NCI-H1105 treated with DMSO at 0.1 percent for 48 hours (cell line): ENCODE measurements at regions not wholly inside any gene's neighbourhood (a gene's known extent, or its start where the extent isn't known, plus 50 kb on each side); places are given as distances from the start of the nearest gene placed in this dataset.
A peak's percentile ranks its signal among the peaks of the same experiment; 100 is the strongest.

Source experiments
- DNase-seq: peaks from one replicate; lab custom pipeline; 2025; lab: John Stamatoyannopoulos, UW

DNA sequence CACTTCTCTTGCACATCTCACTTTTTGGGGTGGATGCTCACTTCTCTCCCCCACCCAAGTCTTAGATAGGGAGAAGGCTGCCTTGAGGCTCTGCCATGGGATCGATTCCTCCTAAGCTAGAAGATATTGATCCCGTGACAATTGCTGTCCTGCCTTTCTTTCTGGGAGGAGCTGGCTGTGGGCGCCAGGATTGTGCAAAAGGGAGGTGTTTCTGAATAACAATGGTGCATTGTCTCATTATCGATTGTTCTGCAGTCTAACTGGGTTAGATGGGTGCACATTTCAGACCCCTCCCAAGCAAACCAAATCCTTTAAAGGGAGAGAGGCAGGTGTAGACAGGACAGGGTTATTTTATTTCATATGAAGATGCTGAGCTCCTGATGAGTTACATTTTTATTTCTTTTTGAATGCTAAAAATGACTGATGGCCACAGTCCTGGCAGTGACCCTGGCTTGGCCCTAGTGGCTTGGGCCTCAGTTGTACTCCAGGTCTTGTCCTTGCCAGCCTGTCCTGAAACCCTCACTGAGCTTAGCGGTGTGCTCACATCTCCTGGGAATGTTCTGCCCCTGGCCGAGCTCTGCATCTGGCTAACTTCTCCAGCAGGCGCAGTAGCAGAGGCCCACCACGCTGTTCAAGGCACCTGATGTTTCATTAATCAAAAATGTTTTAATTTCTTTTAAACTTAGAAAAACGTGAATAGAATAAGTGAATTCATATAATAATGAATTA lies 99.0 kb upstream of the KAZN start:
- DNase-seq: no peak

DNA sequence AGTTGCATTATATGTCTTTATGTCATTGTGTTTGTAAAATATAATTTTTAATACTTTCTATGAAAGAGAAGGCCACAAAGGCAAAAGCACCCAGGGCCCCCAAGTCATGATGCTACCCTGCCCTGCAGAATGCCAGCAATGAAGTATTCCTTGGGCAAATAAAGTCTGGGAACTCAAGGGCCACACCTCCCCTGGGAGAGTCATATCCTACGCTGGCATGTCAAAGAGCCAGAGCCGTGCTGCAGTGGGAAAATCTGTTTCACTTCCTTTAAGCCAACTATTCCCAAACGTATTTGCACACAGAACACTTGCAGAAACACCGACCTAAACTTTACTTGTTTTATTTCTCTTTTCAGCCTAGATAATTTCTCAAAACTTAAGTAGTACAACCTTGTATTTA lies 98.4 kb upstream of the KAZN start:
- no peak for DNase-seq

DNA sequence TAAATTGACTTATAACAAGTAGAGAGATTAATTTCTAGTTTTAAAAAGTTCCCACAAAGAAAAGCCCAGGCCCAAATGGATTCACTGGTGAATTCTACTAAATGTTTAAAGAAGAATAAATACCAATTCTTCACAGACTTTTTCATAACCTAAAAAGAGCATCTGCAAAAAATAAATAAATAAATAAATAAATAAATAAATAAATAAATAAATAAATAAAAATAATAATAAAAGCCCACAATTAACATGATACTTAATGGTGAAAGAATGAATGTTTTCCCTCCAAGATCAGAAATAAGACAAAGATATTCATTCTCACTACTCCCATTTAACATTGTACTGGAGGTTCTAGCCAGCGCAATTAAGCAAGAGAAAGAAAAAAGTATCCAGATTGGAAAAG lies 97.6 kb upstream of the KAZN start:
- DNase-seq: no peak

DNA sequence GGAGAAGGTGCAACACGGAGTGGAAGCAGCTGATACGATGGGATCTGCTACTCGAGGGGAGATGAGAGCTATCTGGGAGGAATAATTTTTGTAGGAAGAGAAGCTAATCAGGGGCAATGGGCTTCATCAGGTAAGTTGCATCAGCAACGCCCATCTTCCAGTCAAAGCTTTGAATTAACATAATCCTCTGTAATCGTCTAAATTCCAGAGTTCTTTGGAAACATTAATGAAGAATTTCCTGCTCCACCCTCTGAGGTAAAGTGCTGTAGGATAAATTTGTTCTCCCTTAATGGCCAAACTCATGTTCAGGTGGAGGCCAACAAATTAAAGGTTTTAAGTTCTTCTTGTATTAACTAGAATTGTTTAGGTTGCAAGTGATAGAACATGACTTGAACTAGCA lies 94.0 kb upstream of the KAZN start:
- no peak for DNase-seq

DNA sequence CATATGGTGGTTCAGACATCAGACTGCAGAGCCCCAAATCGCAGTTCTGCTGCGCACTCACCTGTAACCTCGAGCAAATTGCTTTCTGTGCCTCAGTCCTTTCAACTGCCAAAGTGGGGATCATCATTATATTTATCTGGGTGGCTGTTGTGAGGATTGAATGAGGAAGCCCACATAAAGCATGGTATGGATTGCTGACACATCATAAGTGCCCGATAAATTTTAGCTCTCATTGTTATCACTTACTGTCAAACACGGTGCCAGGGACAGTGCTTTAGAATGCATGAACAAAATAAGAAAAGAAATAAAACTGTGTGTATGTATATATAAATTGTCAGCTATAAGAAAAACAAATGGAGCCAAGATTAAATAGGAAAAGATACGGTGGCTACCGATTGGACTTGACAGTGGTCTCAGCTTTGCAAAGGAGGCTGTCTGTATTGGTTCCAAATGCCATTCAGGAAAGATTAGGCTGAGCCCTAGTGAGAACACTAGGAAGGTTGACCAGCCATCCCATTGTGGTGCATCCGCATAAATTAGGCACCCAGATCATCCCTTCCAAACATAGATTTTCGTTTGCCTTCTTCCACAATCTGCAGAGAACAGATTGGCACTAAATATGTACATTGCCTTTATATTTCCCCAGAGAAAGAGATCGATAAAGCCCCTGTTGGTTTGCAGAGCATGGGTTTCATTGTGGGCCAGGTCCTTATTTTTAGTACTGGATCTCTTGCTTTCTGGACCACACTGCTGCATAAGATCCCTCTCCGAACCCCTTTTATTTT lies 91.8 kb upstream of the KAZN start:
- DNase-seq: no peak

DNA sequence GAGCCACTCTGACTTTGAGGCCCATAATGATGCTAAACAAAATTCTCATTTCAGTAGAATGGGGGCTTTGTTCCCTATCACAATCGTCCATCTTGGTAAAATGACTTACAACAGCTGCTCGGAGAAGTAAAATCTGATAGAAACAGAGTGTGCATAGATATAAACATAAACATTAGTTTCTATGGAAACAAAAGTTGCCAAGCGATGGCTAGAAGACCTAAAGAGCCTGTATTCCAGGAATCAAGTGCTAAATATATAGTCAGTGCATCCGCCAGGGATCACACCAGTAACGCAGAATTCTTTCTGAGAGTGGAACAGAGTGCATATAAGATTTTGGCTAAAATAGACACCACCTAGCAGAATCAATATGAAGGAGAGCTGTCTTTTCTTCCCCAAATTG lies 91.2 kb upstream of the KAZN start:
- no peak for DNase-seq

DNA sequence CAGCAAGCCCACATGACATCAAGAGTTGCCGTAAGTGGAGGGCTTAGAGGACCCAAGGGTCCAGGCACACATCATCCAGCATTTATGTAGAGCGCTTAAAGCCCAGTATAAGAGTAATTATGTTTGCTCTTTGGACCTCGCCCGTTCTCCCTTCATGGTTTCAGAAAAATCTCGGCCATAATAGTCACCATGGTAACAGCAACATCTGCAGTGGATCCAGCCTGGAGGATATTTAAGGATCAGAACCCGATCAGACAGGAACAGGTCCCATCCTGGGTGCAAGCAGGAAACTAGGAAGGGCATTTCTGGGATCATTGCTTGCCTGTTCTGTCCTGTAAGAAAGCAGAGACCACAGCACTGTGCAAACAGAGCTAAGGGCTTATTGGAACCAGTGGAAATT lies 89.9 kb upstream of the KAZN start:
- no peak for DNase-seq

DNA sequence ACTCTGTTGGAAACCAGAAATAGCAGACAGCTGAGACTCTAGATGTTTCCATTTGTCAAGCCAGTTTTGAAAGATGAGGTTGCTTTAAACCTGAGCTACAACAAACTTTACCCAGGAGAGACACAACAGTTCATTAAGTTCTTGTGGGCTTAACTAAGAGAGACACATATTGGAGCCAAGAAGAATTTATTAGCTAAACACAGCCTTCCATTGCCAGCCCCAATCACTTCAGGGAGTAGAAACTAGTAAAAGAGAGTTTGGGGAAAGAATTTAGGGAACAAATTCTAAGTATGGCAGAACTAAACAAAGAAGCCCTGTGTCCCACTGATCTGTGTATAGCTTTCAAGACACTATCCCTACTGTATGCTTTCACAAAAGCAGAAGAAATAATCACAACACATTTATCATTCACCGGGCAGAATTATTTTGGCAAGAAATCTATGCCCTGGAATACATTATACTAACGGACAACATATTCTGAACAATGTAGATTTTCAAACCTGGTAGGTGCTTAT lies 87.3 kb upstream of the KAZN start:
- DNase-seq: no peak

DNA sequence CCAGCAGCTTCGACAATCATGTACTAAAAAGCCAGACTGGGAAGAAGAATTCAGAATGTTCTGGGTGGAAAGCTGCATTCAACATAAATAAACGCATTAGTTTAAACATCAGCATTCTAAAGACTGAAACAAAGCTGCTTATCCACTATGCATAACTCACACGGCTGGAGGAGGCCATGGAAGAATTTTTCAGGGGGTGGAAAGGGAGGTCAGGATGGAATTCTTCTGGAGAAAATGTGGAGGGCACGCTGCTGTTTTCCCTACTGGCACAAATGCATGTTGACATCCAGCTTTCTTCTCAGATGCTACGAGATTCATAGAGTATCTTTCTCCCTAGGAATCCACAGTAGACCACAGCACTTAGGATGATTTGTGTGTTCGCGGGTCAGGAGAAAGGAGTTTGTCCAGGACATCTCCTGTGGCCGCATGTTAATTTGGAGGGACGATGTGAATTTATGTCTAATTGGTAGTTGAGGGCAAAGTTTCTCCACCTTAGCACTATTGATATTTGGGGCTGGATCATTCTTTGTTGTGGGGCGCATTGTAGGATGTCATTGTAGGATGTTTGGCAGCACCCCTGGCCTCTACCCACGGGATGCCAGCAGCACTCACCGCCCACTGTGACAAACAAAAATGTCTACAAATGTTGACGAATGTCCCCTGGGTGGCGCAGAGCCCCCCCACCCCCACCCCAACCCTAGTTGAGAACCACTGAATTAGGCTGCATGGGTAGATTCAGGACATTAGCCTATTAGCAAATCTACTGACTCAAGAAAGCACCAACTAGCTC lies 86.5 kb upstream of the KAZN start:
- DNase-seq: no peak

DNA sequence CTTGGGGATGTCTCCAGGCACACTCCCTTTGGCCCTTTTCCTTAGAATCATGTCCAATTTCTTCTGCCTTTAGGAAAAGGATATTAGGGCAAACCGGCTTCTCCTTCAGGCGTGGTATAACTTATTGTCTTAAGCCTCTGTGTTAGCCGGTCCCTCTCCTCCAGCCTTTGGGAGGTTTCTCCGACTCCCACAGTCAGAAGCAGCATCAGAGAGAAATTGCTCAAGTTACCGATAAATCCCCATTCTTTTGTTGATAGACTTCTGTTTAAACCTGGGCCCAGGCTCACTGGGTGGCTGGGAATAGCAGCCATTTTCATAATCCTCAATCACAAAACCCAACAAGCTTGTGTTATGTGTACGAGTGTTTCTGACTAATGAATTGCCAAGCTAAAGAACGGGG lies 85.4 kb upstream of the KAZN start:
- DNase-seq: no peak

DNA sequence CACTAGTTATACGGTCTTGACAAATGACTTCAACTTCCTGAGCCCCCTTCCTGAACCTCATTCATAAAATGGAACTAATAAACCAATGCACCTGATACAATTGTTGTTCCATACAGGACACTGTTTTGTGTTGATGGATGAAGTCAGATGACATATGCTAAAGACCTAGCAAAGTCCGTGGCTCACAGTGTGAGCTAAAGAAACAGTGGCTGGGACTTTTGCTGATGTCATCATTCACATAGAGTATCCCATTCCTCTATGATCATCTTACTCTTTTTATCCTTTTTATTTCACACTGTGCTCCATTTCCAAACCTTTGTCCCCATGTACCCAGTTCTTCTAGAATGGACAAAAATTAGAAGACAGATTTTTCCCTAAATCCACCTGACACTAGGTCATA lies 83.7 kb upstream of the KAZN start:
- DNase-seq: no peak

DNA sequence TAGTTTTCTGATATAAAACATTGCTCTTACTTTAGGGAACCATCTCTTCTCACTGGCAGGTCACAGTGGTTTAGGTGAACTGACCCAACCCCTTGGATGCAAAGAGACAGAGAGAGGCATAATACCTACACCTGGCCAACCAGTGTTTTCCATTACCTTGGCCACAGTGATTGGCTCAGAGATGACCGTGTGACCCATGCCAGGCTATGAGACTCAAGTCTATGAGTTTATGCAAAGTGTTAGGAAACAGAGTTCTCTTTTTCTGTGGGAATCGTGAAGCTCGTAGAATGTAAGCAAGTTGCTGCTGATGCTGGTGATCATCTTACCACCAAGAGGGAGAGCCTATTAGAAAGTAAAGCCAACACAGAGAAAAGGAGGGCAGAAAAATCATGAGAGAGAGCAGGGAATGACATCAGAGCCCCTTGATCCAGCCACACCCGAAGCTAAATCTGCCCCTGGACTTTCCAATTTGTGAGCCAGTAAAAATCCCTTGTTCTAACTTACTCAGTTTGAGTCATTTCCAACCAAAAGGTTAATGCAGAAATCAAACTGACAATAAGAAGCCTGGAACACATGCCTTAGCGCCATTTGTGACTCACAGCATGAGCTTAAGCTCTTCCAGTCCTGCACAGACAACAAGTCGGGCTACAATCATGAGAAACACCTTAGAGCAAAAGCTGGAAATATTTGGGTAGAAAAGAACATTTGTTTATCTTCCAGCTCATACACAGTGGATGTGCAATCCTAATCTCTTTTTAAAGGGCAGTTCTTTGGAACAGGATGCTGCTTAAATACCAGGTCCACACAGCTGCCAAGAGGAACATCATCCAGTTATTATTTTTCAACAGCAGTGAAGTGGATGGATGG lies 81.3 kb upstream of the KAZN start:
- no peak for DNase-seq

DNA sequence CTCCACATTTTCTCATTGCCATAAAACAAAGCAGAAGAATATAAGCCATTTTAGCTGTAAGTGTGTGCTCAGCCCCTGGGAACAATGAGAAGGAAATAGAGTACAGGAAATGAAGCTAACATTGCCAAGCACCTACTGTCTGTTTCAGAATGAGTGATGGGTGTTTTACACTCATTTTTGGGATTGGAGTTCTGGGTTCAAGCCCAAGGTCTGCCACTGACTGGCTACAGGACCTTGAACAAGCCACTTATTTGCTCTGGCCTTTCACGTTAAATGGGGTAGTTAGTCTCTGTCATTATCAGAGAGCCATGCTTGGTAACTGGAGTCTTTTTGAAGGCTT lies 80.7 kb upstream of the KAZN start:
- DNase-seq: peak; percentile 31

DNA sequence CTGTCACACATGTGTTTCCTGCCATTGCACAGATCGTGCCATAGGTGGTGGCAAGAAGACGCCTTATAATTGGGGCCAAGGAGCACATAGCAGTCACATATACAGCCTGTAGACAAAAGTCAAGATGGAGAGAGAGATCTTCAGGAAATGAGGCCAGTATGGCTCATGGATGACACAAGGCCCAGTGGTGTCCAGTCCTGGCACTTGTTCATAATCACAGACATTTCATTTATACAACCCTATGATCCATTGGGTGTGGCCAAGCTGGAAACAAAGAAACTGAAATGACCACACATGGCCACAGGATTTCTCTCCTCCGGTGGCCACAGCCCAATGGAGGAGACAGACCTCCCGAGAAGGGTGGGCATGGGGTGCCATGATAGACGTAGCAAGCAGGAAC lies 78.5 kb upstream of the KAZN start:
- no peak for DNase-seq

DNA sequence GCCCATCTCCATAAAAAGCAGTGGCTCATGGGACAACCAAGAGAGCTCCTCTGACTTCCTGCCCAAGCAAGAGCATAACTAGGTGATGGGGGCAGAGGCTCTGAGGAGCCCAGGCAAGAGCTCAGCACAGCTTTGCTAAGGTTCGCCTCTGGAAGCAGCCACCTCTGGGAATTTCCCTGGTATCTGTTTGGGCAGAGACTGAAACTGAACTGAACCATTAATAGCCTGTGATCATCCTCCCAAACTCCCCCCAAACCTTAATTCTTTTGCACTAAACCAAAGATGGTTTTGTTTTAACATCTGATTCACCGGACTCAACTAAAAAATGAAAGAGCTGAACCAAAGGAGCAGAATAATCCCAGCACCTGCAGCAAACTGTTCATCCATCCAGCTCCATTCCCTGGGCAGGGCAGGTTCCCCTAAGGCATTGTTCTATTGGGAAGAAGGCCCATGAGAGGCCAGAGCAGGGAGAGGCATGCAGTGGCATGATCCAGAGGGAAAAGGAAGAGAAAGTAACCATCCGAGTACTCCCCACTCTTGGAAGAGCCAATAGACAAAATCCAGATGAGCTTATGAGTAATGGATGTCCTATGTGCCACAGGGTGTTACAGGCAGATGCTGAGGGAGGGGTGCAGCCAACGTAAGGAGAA lies 77.8 kb upstream of the KAZN start:
- no peak for DNase-seq

DNA sequence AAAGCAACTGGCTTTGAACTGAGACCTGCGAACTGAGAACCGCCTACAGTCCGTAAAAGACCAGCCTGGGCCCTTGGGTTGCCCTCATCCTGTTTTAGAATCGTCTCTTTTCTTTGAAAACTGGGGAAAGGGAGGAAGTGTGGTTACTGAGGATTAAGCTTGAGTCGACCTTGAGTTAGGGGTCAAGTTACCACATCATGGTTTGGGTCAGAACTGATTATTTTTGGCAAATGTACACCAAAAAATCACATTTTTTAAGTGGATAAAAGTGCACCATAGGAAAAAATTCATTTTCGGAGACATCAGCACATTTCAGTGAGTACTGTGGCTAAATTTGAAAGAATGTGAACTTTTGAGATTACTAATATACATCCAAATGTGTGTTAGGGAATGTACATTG lies 76.9 kb upstream of the KAZN start:
- no peak for DNase-seq

DNA sequence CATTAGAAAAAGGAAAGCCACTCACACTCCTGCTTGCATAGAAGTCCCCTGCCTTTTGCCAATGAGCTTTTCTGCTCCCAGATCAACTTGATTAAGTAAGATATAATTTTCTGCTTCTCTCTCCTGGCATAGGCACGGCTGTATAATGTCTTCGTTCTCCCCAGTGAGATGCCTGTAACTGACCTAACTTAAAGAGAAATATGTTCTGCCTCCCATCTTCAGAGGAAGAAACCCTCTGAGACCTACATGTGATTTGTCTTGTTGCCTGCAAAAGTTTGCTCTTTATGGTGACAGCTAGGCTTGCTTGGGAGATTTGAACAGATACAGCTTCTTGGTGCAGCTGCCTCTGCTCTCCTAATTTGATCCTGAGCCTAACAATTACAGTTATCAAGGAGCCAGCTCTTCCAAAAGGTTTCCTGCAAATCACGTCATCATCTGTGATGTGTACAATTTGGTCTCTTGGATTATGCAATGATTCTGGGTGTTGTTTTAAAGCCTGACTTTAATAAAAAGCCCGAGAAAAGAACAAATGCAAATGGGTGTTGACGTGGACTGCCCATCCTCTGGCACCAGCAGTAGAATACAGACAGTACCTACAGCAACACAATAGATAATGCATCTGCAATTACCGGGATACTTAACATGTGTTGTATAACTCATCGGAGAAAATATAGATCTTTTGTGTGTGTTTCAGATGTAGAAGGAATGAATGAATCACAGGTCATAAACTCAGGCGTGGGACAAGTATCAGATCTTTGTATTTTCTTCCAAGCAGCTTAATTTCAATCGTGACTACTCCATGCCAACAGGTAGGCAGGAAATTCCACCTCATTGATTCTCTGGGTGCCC lies 76.2 kb upstream of the KAZN start:
- no peak for DNase-seq

DNA sequence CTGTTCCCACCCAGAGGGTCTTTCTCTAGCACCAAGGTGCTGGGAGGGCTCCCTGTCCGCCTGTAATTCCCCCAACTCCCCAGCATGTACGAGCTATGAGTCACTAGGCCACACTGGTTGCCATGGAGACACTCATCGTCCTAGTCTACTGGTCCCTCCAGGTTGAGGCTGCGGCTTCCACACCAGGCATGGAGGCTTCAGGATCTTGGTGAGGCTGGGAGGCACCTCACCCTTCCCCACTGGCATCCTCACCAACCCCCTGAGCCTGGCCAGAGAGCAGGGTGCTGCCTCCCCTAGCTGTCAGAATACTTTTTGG lies 75.6 kb upstream of the KAZN start:
- DNase-seq: no peak

DNA sequence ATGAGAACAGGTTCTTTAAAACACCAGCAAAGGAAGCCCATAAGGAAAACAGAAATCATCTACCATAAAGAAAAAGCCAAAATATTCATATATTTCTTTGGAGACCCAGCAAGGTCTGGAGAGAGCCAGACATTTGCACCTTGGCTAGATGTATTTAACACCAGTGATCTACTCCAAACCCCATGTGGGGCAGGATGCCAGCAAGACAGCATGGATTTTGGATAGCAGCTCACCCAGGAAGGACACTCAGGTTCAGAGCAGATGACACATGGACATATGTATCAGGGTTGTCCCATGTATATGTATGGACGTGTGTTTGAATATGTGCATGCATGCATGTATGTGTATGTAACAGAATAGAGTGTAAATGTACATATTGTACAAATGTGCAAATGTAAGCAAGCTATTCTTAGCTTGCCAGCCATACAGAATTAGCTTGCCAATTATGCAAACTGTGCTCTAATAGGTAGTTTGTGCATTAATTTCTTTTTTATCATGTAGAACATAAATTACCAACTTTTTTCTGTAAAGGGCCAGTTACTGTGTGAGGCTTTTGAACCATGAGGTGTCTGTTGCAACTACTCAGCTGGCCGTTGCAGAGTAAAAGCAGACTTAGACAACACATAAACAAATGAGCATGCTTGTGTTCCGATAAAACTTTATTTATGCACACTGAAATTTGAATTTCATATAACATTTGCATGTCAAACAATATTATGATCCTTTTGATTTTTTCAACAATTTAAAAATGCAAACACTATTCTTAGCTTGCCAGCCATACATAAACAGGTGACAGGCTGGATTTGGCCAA lies 73.5 kb upstream of the KAZN start:
- no peak for DNase-seq

DNA sequence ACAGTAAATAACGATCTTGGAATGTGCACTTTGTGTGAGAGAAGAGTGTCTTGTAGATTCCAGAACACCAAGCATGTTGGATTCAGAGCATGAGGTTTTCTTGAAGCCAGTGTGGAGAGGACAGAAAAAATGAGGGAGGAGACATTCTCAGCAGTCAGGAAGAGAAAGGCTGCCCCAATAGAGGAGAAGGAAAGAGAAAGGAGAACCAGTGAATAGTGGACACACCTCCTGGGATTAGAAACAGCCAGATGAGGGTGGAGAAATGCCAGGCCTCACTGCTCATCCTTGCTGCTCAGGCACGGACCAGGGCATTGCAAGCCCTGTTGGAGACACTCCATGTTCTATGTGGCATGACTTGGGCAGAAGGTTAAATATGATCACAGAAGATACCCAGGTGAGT lies 69.0 kb upstream of the KAZN start:
- no peak for DNase-seq
